ENCODE measurements at regions not wholly inside any gene's neighbourhood (a gene's known extent, or its start where the extent isn't known, plus 50 kb on each side); places are given as distances from the start of the nearest gene placed in this dataset.

- intact Hi-C loops (cut with micrococcal nuclease), result no loop called here
- no peaks in the 10 kb centered on the region for H3K4me1 Mint-ChIP-seq
- no peaks in the 10 kb centered on the region for H3K36me3 ChIP-seq (ENCODE audit: insufficient read depth, low read length)
- H3K4me3 ChIP-seq (ENCODE audit: low read length in 2 of 2), result no peak overlapping the region
- H3K27me3 ChIP-seq (ENCODE audit: insufficient read depth, low read length), result no peaks in the 10 kb centered on the region
- no peaks in the 10 kb centered on the region for H3K27me3 Mint-ChIP-seq
- ChIA-PET POLR2A (ENCODE audit: partially characterized antibody) (no interaction called here), CTCF (ENCODE audit: partially characterized antibody) (no interaction called here)
- H3K4me3 Mint-ChIP-seq, result no peak overlapping the region
- DNase-seq, result no peak
- peaks cover 0 to 4% of the 10 kb centered on the region in 2 donors for H3K9me3 ChIP-seq (ENCODE audit: control insufficient read depth in 1 of 2, low read length in 2 of 2)
- no peaks in the 10 kb centered on the region for H3K4me1 ChIP-seq (ENCODE audit: insufficient read depth, low read length)
- no peaks in the 10 kb centered on the region for H3K36me3 Mint-ChIP-seq
- no peak overlapping the region for H3K27ac ChIP-seq (ENCODE audit: low read depth, low read length)
- peaks cover 0 to 13% (median 4%) of the 10 kb centered on the region in 8 donors for H3K9me3 Mint-ChIP-seq
- no peak overlapping the region for H3K27ac Mint-ChIP-seq
Observed at GRCh38 chr2:5227062-5227699, 465.0 kb upstream of the SOX11 start.

- H3K27ac Mint-ChIP-seq, result no peak overlapping the region
- Histone ChIP-seq H3K9me3 (ENCODE audit: control insufficient read depth in 1 of 2, low read length in 2 of 2) (peaks cover 0 to 4% of the 10 kb centered on the region in 2 donors), H3K27ac (ENCODE audit: low read depth, low read length) (no peak overlapping the region), H3K36me3 (ENCODE audit: insufficient read depth, low read length) (no peaks in the 10 kb centered on the region), H3K4me3 (ENCODE audit: low read length in 2 of 2) (no peak overlapping the region), H3K4me1 (ENCODE audit: insufficient read depth, low read length) (no peaks in the 10 kb centered on the region), H3K27me3 (ENCODE audit: insufficient read depth, low read length) (no peaks in the 10 kb centered on the region)
- no peaks in the 10 kb centered on the region for H3K27me3 Mint-ChIP-seq
- H3K9me3 Mint-ChIP-seq, result peaks cover 0 to 14% (median 5%) of the 10 kb centered on the region in 8 donors
- no peak overlapping the region for H3K4me3 Mint-ChIP-seq
- DNase-seq, result no peak
- H3K4me1 Mint-ChIP-seq, result no peaks in the 10 kb centered on the region
- intact Hi-C loops (cut with micrococcal nuclease), result no loop called here
- POLR2A ChIA-PET (ENCODE audit: partially characterized antibody), result no interaction called here
- CTCF ChIA-PET (ENCODE audit: partially characterized antibody), result no interaction called here
- no peaks in the 10 kb centered on the region for H3K36me3 Mint-ChIP-seq
Observed at GRCh38 chr2:5229574-5229973, 462.6 kb upstream of the SOX11 start.

GRCh38 chr2:5230444-5230843 is 461.7 kb upstream of the SOX11 start:
- CTCF ChIA-PET (ENCODE audit: partially characterized antibody), result no interaction called here
- Histone ChIP-seq H3K4me1 (ENCODE audit: insufficient read depth, low read length) (no peaks in the 10 kb centered on the region), H3K36me3 (ENCODE audit: insufficient read depth, low read length) (no peaks in the 10 kb centered on the region), H3K27me3 (ENCODE audit: insufficient read depth, low read length) (no peaks in the 10 kb centered on the region), H3K9me3 (ENCODE audit: control insufficient read depth in 1 of 2, low read length in 2 of 2) (peaks cover 0 to 4% of the 10 kb centered on the region in 2 donors), H3K27ac (ENCODE audit: low read depth, low read length) (no peak overlapping the region), H3K4me3 (ENCODE audit: low read length in 2 of 2) (no peak overlapping the region)
- intact Hi-C loops (cut with micrococcal nuclease), result no loop called here
- Mint-ChIP-seq H3K4me1 (no peaks in the 10 kb centered on the region), H3K4me3 (no peak overlapping the region), H3K9me3 (peaks cover 0 to 19% (median 4%) of the 10 kb centered on the region in 8 donors), H3K27me3 (no peaks in the 10 kb centered on the region), H3K36me3 (no peaks in the 10 kb centered on the region), H3K27ac (no peak overlapping the region)
- POLR2A ChIA-PET (ENCODE audit: partially characterized antibody), result no interaction called here
- DNase-seq, result no peak

GRCh38 chr2:5230855-5231254 is 461.3 kb upstream of the SOX11 start:
- intact Hi-C loops (cut with micrococcal nuclease), result no loop called here
- CTCF ChIA-PET (ENCODE audit: partially characterized antibody), result no interaction called here
- peaks cover 0 to 19% (median 3%) of the 10 kb centered on the region in 8 donors for H3K9me3 Mint-ChIP-seq

GRCh38 chr2:5231287-5231686 is 460.9 kb upstream of the SOX11 start:
- intact Hi-C loops (cut with micrococcal nuclease), result no loop called here
- no peak for DNase-seq
- no peaks in the 10 kb centered on the region for H3K27me3 ChIP-seq (ENCODE audit: insufficient read depth, low read length)
- peaks cover 0 to 4% of the 10 kb centered on the region in 2 donors for H3K9me3 ChIP-seq (ENCODE audit: control insufficient read depth in 1 of 2, low read length in 2 of 2)
- ChIA-PET CTCF (ENCODE audit: partially characterized antibody) (no interaction called here), POLR2A (ENCODE audit: partially characterized antibody) (no interaction called here)
- Mint-ChIP-seq H3K4me1 (no peaks in the 10 kb centered on the region), H3K9me3 (peaks cover 0 to 19% (median 3%) of the 10 kb centered on the region in 8 donors), H3K27ac (no peak overlapping the region), H3K36me3 (no peaks in the 10 kb centered on the region), H3K27me3 (no peaks in the 10 kb centered on the region), H3K4me3 (no peak overlapping the region)
- no peaks in the 10 kb centered on the region for H3K4me1 ChIP-seq (ENCODE audit: insufficient read depth, low read length)
- no peak overlapping the region for H3K4me3 ChIP-seq (ENCODE audit: low read length in 2 of 2)
- no peaks in the 10 kb centered on the region for H3K36me3 ChIP-seq (ENCODE audit: insufficient read depth, low read length)
- no peak overlapping the region for H3K27ac ChIP-seq (ENCODE audit: low read depth, low read length)

More at GRCh38 chr2:5230855-5231254, 461.3 kb upstream of the SOX11 start:
- H3K27ac ChIP-seq (ENCODE audit: low read depth, low read length), result no peak overlapping the region
- peaks cover 0 to 4% of the 10 kb centered on the region in 2 donors for H3K9me3 ChIP-seq (ENCODE audit: control insufficient read depth in 1 of 2, low read length in 2 of 2)
- H3K4me1 ChIP-seq (ENCODE audit: insufficient read depth, low read length), result no peaks in the 10 kb centered on the region
- no peak overlapping the region for H3K27ac Mint-ChIP-seq
- H3K27me3 Mint-ChIP-seq, result no peaks in the 10 kb centered on the region
- no peak overlapping the region for H3K4me3 Mint-ChIP-seq
- H3K27me3 ChIP-seq (ENCODE audit: insufficient read depth, low read length), result no peaks in the 10 kb centered on the region
- no peak for DNase-seq
- H3K4me3 ChIP-seq (ENCODE audit: low read length in 2 of 2), result no peak overlapping the region
- H3K36me3 Mint-ChIP-seq, result no peaks in the 10 kb centered on the region
- no peaks in the 10 kb centered on the region for H3K36me3 ChIP-seq (ENCODE audit: insufficient read depth, low read length)
- POLR2A ChIA-PET (ENCODE audit: partially characterized antibody), result no interaction called here
- no peaks in the 10 kb centered on the region for H3K4me1 Mint-ChIP-seq

- no peak for DNase-seq
- Mint-ChIP-seq H3K27me3 (no peaks in the 10 kb centered on the region), H3K4me3 (no peak overlapping the region), H3K4me1 (no peaks in the 10 kb centered on the region), H3K36me3 (no peaks in the 10 kb centered on the region), H3K9me3 (peaks cover 0 to 16% (median 5%) of the 10 kb centered on the region in 8 donors), H3K27ac (no peak overlapping the region)
- intact Hi-C loops (cut with micrococcal nuclease), result no loop called here
- Histone ChIP-seq H3K27ac (ENCODE audit: low read depth, low read length) (no peak overlapping the region), H3K4me3 (ENCODE audit: low read length in 2 of 2) (no peak overlapping the region), H3K36me3 (ENCODE audit: insufficient read depth, low read length) (no peaks in the 10 kb centered on the region), H3K27me3 (ENCODE audit: insufficient read depth, low read length) (no peaks in the 10 kb centered on the region), H3K4me1 (ENCODE audit: insufficient read depth, low read length) (no peaks in the 10 kb centered on the region), H3K9me3 (ENCODE audit: control insufficient read depth in 1 of 2, low read length in 2 of 2) (no peaks in the 10 kb centered on the region)
- POLR2A ChIA-PET (ENCODE audit: partially characterized antibody), result no interaction called here
- CTCF ChIA-PET (ENCODE audit: partially characterized antibody), result no interaction called here
Observed at GRCh38 chr2:5234563-5234962, 457.6 kb upstream of the SOX11 start.

GRCh38 chr2:5235701-5236100 is 456.5 kb upstream of the SOX11 start:
- Histone ChIP-seq H3K27me3 (ENCODE audit: insufficient read depth, low read length) (no peaks in the 10 kb centered on the region), H3K36me3 (ENCODE audit: insufficient read depth, low read length) (no peaks in the 10 kb centered on the region), H3K27ac (ENCODE audit: low read depth, low read length) (no peak overlapping the region), H3K4me3 (ENCODE audit: low read length in 2 of 2) (no peak overlapping the region), H3K9me3 (ENCODE audit: control insufficient read depth in 1 of 2, low read length in 2 of 2) (no peaks in the 10 kb centered on the region), H3K4me1 (ENCODE audit: insufficient read depth, low read length) (no peaks in the 10 kb centered on the region)
- DNase-seq, result no peak
- ChIA-PET CTCF (ENCODE audit: partially characterized antibody) (no interaction called here), POLR2A (ENCODE audit: partially characterized antibody) (no interaction called here)
- H3K4me1 Mint-ChIP-seq, result no peaks in the 10 kb centered on the region
- no peaks in the 10 kb centered on the region for H3K27me3 Mint-ChIP-seq
- H3K36me3 Mint-ChIP-seq, result no peaks in the 10 kb centered on the region
- no peak overlapping the region for H3K4me3 Mint-ChIP-seq
- peaks cover 0 to 15% (median 5%) of the 10 kb centered on the region in 8 donors for H3K9me3 Mint-ChIP-seq
- H3K27ac Mint-ChIP-seq, result peak overlapping the region in 1 of 7 donors; percentile 22
- intact Hi-C loops (cut with micrococcal nuclease), result no loop called here

GRCh38 chr2:5236249-5236648 is 455.9 kb upstream of the SOX11 start:
- Mint-ChIP-seq H3K36me3 (no peaks in the 10 kb centered on the region), H3K4me1 (no peaks in the 10 kb centered on the region), H3K27me3 (no peaks in the 10 kb centered on the region), H3K4me3 (no peak overlapping the region), H3K27ac (no peak overlapping the region), H3K9me3 (peaks cover 0 to 13% (median 5%) of the 10 kb centered on the region in 8 donors)
- intact Hi-C loops (cut with micrococcal nuclease), result no loop called here
- Histone ChIP-seq H3K27me3 (ENCODE audit: insufficient read depth, low read length) (no peaks in the 10 kb centered on the region), H3K4me1 (ENCODE audit: insufficient read depth, low read length) (no peaks in the 10 kb centered on the region), H3K36me3 (ENCODE audit: insufficient read depth, low read length) (no peaks in the 10 kb centered on the region), H3K9me3 (ENCODE audit: control insufficient read depth in 1 of 2, low read length in 2 of 2) (no peaks in the 10 kb centered on the region), H3K27ac (ENCODE audit: low read depth, low read length) (no peak overlapping the region), H3K4me3 (ENCODE audit: low read length in 2 of 2) (no peak overlapping the region)
- no peak for DNase-seq
- ChIA-PET CTCF (ENCODE audit: partially characterized antibody) (no interaction called here), POLR2A (ENCODE audit: partially characterized antibody) (no interaction called here)

All from CD4-positive, alpha-beta memory T cell (primary cell).